Activated CD8-positive, alpha-beta memory T cell treated with anti-CD3 and anti-CD28 coated beads for 4 hours (primary cell): ENCODE measurements at regions not wholly inside any gene's neighbourhood (a gene's known extent, or its start where the extent isn't known, plus 50 kb on each side); places are given as distances from the start of the nearest gene placed in this dataset.
"Not testable (repeated sequence)": the region's sequence is repeated elsewhere in the genome, so short reads cannot be mapped to it uniquely, and the experiment has no call there.

Source experiments
- DNase-seq, 2 donors: peaks; one replicate each; pipeline ENCODE4 v3.0.0-alpha.2; 2020; ENCODE audit warnings: low read depth in 2 of 2

DNA sequence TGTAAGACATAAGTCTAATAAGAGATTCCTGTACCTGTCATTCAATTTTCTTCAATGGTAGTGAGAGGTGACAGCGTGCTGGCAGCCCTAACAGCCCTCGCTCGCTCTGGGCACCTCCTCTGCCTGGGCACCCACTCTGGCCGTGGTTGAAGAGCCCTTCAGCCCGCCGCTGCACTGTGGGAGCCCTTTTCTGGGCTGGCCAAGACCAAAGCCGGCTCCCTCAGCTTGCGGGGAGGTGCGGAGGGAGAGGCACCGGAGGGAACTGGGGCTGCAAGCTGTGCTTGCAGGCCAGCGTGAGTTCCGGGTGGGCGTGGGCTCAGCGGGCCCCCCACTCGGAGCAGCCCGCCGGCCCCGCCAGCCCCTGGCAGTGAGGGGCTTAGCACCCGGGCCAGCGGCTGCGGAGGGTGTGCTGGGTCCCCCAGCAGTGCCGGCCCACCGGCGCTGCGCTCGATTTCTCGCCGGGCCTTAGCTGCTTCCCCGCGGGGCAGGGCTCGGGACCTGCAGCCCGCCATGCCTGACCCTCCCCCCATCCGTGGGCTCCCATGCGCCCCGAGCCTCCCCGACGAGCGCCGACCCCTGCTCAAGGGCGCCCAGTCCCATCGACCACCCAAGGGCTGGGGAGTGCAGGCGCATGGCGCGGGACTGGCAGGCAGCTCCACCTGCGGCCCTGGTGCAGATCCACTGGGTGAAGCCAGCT is 816.6 kb upstream of the TENM4 start:
- DNase-seq: not testable (repeated sequence)

- no peak for DNase-seq
Observed at GRCh38 chr11:80255021-80255420, 814.2 kb upstream of the TENM4 start.

DNA sequence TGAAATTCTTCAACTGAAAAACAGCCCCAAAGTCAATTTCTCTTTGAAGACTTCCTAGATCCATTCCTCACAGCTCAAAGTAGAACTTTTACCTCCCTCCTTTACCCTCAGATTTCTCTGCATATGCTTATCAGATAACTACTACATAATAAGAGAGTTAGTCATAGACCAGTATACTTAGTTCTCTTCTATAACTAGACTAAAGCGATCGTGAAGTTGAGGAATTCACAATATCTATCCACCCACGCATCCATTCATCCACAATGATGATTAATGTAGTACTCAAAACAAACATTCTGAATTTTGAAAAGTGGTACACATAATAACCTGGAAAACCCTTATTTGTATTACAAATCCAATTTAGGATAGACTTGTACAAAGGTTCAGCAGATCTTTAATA is 800.9 kb upstream of the TENM4 start:
- no peak for DNase-seq

- no peak for DNase-seq
Observed at GRCh38 chr11:80240245-80240644, 799.4 kb upstream of the TENM4 start.

DNA sequence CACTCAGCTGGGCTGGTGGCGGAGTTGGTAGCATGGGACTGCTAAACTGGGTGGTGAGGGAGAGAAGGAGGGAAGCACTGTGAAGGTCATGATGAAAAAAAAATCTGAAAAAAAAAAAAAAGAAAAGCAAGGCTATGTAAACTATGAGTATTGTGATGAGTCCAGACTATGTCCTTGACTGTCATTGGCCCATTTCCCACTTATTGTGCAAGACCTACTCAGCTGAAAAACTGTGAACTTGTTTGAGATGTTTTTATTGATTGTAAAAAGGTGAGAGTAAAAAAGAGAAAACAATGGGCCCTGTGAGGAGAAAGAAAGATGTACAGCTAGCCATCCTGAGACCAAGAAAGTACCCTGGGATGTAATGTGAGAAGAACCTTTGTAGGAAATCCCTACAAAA is 798.4 kb upstream of the TENM4 start:
- DNase-seq: no peak

- no peak for DNase-seq
Observed at GRCh38 chr11:80227915-80228314, 787.1 kb upstream of the TENM4 start.

DNA sequence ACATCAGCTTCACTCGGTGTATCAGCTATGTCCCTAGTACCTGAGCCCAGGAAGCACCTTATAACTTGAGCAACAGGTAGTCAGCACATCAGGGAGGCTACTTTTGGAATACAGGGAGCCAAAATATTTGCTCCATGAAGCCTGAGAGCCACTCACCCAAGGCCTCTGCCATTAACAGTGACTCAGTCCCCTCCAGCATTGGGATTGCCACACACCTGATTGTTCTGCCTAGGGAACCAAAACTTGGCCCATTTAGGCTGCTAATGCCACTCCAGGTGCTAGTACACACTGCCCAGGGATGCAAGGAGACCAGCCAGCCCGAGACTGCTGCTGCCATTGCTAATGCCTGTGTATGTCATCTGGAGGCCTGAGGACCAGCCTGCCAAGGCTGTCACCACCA is 773.6 kb upstream of the TENM4 start:
- no peak for DNase-seq

- DNase-seq: no peak
Observed at GRCh38 chr11:80211673-80212072, 770.8 kb upstream of the TENM4 start.

- DNase-seq: no peak
Observed at GRCh38 chr11:80204021-80204420, 763.2 kb upstream of the TENM4 start.

DNA sequence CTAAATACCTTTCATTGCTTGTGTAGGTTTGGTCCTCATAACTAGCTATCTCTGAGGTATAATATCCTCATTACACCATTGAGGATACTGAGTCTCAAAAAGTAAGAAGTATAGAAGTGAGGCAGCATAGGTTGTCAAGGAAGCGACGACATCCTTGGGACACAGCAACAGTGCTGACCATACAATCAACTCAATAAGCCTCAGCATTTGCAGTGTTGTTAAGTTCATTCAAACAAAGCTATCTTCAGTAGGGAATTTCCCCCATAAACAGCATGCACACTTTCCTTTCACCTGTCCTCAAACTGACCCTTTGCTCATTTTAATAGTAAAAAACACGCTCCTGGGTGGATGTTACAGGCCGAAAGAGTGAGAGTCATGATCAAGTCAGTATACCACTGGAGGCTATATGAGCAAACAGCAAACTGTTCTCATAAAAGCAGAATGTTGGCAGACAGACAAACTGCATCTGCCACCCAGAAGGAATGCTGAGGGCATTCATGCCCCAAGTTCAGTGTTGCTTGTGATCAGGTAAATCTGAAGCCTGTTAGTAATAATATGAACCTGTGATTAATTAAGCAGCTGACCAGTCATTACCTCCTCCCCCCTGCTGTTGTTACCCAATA is 756.2 kb upstream of the TENM4 start:
- no peak for DNase-seq

GRCh38 chr11:80196041-80196440 is 755.2 kb upstream of the TENM4 start:
- DNase-seq: no peak

DNA sequence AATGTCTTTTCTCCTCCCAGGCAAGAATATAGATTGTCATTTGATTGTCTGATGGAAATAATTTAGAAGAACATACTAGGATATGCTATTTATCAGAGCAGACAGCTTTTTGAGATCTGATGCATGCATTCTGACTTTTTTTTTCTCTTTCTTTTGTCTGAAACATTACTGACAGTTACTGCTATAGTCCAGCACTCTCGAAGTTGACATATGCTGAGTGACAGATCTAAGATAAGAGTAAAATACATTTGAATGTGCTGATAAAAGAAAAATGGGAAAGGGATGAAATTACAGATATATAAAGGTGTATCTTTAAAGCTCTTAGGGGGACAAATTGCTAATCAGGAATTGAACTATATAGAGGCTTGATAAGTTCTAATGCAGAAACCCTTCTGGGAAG is 753.8 kb upstream of the TENM4 start:
- DNase-seq: no peak

DNA sequence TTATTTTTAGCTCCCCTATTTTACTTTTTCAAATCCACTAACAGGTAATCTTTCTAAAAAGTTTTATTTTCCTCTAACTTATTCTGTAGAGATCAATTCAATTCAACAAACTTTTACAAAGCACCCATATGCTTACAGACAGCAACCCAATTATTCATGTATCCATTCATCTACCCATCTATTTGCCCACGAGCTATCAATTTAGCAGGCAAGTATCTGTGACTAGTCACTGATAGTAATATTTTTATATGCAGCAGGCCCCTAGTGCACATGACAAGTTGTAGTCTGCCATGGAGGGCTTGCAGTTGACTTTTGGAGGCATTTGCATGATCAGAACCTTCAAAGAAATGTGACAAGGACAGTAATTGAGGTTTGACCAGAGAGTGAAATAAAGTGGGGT is 753.2 kb upstream of the TENM4 start:
- DNase-seq: no peak

GRCh38 chr11:80188076-80188627 is 747.3 kb upstream of the TENM4 start:
- no peak for DNase-seq

GRCh38 chr11:80186692-80187091 is 745.9 kb upstream of the TENM4 start:
- no peak for DNase-seq

GRCh38 chr11:80182901-80183300 is 742.1 kb upstream of the TENM4 start:
- DNase-seq: no peak

DNA sequence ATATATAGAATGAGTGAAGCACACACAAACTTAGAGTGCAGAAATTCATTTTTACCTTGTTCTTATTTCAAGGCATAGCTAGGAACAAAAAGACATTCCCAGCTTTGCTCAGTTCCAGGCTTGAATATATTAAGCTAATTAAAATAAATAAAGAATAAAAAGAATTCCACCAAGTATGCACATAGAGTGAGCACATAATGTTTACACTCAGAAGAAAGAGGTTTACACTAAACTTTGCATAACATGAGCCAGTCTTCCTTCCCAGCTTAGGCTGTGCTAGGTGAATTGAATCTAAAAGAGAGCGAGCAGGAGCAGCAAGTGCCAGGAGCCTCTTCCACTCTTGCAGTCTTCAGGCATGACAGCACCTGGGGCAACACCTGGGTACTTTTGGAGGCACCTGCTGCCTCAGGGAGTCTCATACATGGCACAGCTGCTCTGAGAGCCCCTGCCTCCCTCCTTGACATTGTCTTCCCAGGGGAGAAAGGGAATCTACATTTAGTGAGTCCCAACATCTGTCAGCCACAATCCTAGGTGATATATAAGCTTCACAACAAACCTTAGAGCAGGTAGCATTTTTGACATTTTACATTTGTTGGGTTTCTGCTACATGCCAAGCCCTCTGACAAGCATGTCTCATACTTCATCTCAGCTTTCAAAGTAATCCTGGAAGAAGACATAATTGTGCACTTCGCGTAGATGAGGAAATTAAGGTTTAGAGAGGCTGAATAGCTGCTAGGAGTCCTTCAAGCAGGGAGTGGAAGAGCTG is 732.7 kb upstream of the TENM4 start:
- no peak for DNase-seq

DNA sequence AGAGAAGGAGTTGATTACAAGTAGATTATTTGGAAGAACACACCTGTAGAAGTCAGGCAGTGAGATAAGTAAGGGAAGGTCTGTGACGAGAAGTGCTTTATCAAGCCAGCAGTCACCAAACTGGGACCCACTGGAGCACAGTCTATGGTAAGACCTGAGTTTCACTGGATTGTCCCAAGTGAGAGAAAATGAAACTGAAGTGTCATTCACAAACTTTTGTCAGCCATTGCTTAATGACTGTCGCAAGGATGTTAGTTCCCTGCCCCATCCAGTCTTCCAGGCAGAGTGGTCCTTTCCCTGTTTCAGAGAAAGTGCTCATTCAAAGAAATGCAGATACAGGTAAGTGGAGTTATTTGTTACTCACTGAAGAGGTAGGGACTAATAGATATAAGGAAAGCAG is 728.0 kb upstream of the TENM4 start:
- DNase-seq: no peak

- DNase-seq: no peak
Observed at GRCh38 chr11:80167766-80168165, 726.9 kb upstream of the TENM4 start.

DNA sequence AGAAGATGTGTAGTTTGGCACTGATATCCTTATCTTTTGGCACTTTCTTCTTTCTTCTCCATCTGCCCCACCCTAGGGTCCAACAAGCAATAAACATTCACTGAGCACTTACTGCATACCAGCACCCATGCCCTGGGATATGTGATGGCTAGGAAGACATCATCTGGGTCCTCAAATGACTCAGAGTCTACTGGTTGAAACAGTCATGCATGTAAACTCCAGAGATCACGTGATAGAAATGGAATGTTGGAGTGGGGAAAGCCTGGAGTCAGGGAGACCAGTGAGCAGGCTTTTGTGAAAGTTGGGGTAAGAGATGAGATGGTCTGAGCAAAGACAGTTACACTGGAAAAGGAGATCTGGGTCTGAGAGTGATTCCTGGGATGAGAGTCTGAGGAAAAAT is 724.9 kb upstream of the TENM4 start:
- no peak for DNase-seq

DNA sequence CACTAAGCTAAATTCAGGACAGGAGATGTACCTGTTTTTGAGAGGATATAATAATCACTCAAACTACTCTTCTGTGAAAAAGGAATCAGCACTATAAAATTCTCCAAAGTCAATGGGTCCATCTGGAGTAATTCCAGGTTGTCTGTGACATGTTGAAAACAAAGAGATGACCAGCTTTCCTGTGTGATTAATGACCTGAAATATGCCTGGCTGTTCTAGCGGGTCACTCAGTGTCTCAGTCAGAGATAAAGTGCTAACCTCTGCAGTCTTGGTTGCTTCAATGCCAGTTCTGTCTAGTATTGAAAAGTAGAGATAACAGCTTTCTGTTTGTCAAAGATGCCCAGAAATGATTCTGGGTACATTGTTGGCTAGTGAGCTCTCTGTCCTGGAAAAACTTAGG is 722.6 kb upstream of the TENM4 start:
- DNase-seq: no peak

- DNase-seq: no peak
Observed at GRCh38 chr11:80163011-80163410, 722.2 kb upstream of the TENM4 start.

- no peak for DNase-seq
Observed at GRCh38 chr11:80162387-80162786, 721.6 kb upstream of the TENM4 start.
